ENCODE measurements at regions not wholly inside any gene's neighbourhood (a gene's known extent, or its start where the extent isn't known, plus 50 kb on each side); places are given as distances from the start of the nearest gene placed in this dataset.

GRCh38 chr2:44083054-44083453 lies 85.6 kb upstream of the PPM1B start:
- TF ChIP-seq CTCF (IDR thresholded peaks at IDR 0.05) (no peak), POLR2A (IDR thresholded peaks at IDR 0.05) (no peak), POLR2AphosphoS5 (IDR thresholded peaks at IDR 0.05) (no peak), EP300 (IDR thresholded peaks at IDR 0.05) (no peak)
- peaks cover 12 to 15% (median 13%) of the 10 kb centered on the region in 4 donors for H3K4me1 ChIP-seq
- no peak overlapping the region for H3K4me3 ChIP-seq
- H3K27ac ChIP-seq: no peak overlapping the region
- intact Hi-C loops (cut with DNase I; ENCODE audit: low total_unique reads): no loop called here
- no peaks in the 10 kb centered on the region for H3K9me3 ChIP-seq
- 78 to 86% (median 82%) methylated on average over 4 of the region's 4 CpGs for WGBS, 5 donors
- H3K27me3 ChIP-seq: no peaks in the 10 kb centered on the region
- no peaks in the 10 kb centered on the region for H3K36me3 ChIP-seq
- no peak for DNase-seq

GRCh38 chr2:44084850-44085249 lies 83.8 kb upstream of the PPM1B start:
- 96 to 98% (median 97%) methylated on average over 5 of the region's 5 CpGs for WGBS, 5 donors
- H3K36me3 ChIP-seq: no peaks in the 10 kb centered on the region
- H3K4me1 ChIP-seq: peaks cover 12 to 15% (median 14%) of the 10 kb centered on the region in 4 donors
- no peak overlapping the region for H3K27ac ChIP-seq
- no peaks in the 10 kb centered on the region for H3K27me3 ChIP-seq
- no peak for TF ChIP-seq POLR2AphosphoS5 (IDR thresholded peaks at IDR 0.05)
- no peak for TF ChIP-seq EP300 (IDR thresholded peaks at IDR 0.05)
- TF ChIP-seq POLR2A (IDR thresholded peaks at IDR 0.05): no peak
- no peak for TF ChIP-seq CTCF (IDR thresholded peaks at IDR 0.05)
- H3K4me3 ChIP-seq: no peak overlapping the region
- DNase-seq: no peak
- intact Hi-C loops (cut with DNase I; ENCODE audit: low total_unique reads): no loop called here
- H3K9me3 ChIP-seq: no peaks in the 10 kb centered on the region

GRCh38 chr2:44086629-44087028 lies 82.0 kb upstream of the PPM1B start:
- Histone ChIP-seq H3K36me3 (no peaks in the 10 kb centered on the region), H3K9me3 (no peaks in the 10 kb centered on the region), H3K4me1 (peaks cover 12 to 15% (median 14%) of the 10 kb centered on the region in 4 donors), H3K4me3 (peak overlapping the region in 3 of 4 donors; percentile 25 to 45 (median 34)), H3K27ac (peak overlapping the region in 1 of 5 donors; percentile 79), H3K27me3 (no peaks in the 10 kb centered on the region)
- TF ChIP-seq CTCF (IDR thresholded peaks at IDR 0.05) (no peak), POLR2AphosphoS5 (IDR thresholded peaks at IDR 0.05) (no peak), POLR2A (IDR thresholded peaks at IDR 0.05) (no peak), EP300 (IDR thresholded peaks at IDR 0.05) (no peak)
- 83 to 92% (median 90%) methylated on average over 12 of the region's 12 CpGs for WGBS, 5 donors
- intact Hi-C loops (cut with DNase I; ENCODE audit: low total_unique reads): no loop called here
- no peak for DNase-seq

- Histone ChIP-seq H3K27ac (peak overlapping the region in 3 of 5 donors; percentile 52 to 79 (median 61)), H3K4me3 (peak overlapping the region; percentile 25 to 45 (median 34)), H3K27me3 (no peaks in the 10 kb centered on the region), H3K4me1 (peaks cover 12 to 15% (median 14%) of the 10 kb centered on the region in 4 donors), H3K9me3 (no peaks in the 10 kb centered on the region), H3K36me3 (no peaks in the 10 kb centered on the region)
- TF ChIP-seq EP300 (IDR thresholded peaks at IDR 0.05) (no peak), CTCF (IDR thresholded peaks at IDR 0.05) (peak in 5 of 7 experiments; percentile 88 to 95 (median 89)), POLR2AphosphoS5 (IDR thresholded peaks at IDR 0.05) (peak in 2 of 3 donors; percentile 65), POLR2A (IDR thresholded peaks at IDR 0.05) (no peak)
- peak; percentile 90 to 94 for DNase-seq
- intact Hi-C loops (cut with DNase I; ENCODE audit: low total_unique reads): no loop called here
- 7 to 11% (median 8%) methylated on average over 29 of the region's 29 CpGs for WGBS, 5 donors
These were observed 81.5 kb upstream of the PPM1B start for GRCh38 chr2:44087036-44087713.

Measured in stomach (tissue), 8 donors.